ENCODE measurements at regions not wholly inside any gene's neighbourhood (a gene's known extent, or its start where the extent isn't known, plus 50 kb on each side); places are given as distances from the start of the nearest gene placed in this dataset.
A peak's percentile ranks its signal among the peaks of the same experiment; 100 is the strongest.
"Not testable (repeated sequence)": the region's sequence is repeated elsewhere in the genome, so short reads cannot be mapped to it uniquely, and the experiment has no call there.

GRCh38 chr6:47407300-47408281 is 70.0 kb upstream of the CD2AP start:
- no peak for DNase-seq

- peak; percentile 76 for DNase-seq
These were observed 63.7 kb upstream of the CD2AP start for GRCh38 chr6:47413752-47414422.

GRCh38 chr6:47414423-47415167 is 63.0 kb upstream of the CD2AP start:
- DNase-seq: peak; percentile 68

DNA sequence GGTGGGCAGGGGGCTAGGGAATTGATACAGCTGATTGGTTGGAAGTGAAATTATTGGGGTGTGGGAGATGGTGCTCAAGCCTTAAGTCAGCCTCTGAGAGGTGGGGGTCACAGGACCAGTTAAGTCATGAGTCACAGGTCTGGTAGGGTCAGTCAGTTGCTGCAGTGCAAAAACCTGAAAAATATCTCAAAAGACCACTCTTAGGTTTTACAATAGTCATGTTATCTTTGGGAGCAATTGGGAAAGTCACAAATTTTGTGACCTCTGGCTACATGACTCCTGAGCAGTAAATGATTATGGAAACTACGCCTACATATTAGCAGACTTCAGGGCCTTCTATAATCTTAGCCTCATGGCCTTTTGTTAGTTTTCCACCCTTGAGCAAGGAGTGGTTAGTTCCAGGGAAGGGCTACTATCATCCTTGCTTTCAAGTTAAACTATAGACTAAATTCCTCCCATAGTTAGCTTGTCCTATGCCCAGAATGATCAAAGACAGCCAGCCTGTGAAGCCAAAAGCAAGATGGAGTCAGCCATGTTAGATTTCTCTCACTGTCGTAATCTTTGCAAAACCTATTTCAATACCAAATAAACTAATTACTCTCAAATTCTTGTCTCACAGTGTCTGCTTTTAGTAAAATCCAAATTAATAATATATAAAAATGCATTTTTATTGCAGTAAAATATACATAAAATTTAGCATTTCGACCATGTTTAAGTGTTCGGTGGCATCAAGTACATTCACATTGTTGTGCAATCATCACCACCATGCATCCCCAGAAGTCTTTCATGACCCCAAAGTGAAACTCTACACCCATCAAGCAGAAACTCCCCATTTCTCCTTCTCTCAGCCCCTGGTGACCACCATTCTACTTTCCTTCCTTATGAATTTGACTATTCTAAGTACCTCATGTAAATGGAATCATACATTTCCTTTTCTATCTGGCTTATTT is 60.9 kb upstream of the CD2AP start:
- DNase-seq: no peak

DNA sequence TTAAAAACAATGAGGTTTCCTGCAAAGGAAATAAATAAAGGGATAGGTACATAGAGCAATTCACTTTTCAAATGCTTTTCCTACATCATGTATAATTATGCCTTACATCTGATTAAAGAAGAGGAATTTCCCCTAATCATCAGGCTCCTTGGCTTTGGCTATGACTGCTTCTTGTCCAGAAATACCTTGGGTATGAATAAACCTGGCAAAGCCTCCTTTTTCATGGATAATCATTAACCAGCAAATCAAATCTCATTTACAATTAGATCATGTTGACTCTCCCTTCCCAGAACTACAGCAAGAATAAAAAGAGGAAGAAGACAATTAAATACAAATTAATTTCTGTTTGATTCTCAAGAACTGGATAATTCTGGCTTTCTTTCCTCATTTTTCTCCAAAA is 58.0 kb upstream of the CD2AP start:
- DNase-seq: no peak

DNA sequence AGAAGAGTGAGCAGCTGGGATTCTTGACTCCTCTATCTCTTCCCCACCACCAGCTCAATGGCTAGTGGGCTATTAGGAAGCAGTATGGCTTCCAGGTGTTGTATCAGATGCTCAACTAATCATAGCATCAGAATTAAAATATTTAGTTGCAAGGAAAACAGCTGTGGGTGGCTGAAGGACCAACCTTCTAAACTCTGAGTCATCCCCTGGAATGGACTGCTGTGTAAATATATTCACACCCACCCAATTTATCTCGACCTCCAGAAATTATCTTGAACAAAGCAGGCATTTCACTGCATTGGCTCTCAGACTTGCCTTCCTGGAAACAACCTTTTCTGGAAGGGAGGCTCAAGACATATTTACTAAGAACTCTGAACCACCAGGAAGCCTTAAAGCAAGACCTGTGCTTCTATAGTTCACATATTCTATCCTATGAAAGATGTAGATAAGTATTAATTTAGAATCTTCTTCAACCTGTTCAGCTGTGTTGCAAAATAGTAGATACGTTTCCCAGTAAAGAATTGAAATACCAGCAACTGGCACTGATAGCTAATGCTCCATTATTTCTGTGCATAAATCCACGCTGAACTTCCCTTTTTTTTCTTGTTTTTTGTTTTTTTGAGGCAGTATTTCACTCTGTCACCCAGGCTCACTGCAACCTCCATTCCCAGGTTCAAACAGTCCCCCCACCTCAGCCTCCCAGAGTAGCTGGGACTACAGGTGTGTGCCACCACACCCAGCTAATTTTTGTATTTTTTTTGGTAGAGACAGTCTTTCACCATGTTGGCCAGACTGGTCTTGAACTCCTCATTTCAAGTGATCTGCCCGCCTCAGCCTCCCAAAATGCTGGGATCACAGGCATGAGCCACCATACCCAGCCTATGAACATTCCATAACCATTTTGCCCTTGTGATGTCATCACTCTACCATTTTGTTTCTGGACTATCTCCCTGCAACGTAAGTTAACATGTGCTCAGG is 56.9 kb upstream of the CD2AP start:
- DNase-seq: no peak

DNA sequence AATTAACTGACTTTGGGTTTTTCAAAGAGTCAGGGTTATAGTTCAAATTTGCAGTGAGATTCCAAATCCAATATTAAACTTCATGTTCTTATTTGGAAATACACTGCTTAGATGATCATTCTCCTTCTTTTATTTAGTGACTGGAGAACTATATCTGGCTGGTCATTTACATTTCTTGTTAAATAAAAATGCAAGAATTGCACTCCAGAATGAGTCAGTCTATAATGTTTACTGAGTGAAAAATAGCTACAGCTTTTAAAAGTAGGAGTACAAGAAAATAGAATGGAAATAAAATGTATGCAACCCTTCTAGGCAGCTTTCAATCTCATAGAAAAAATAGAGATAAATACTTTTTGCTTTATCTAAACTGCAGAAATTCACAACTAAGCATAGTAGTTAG is 54.5 kb upstream of the CD2AP start:
- no peak for DNase-seq

GRCh38 chr6:47424436-47424836 is 53.2 kb upstream of the CD2AP start:
- DNase-seq: no peak

GRCh38 chr6:47425724-47426123 is 51.9 kb upstream of the CD2AP start:
- DNase-seq: not testable (repeated sequence)

- DNase-seq: no peak
These were observed 50.9 kb upstream of the CD2AP start for GRCh38 chr6:47426524-47427302.

DNA sequence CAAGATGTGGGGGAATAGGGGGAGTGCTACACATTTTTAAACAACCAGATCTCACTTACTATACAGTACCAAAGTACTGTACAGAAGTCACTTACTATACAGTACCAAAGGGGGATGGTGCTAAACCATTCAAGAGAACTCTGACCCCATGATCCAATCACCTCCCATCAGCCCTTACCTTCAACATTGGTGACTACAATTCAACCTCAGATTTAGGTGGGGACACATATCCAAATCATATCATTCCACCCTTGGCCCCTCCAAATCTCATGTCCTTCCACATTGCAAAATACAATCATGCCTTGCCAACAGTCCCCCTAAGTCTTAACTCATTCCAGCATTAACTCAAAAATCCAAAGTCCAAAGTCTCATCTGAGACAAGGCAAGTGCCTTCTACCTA is 49.9 kb upstream of the CD2AP start:
- DNase-seq: no peak

All from inflammatory macrophage treated with lipopolysaccharide for 4 hours (primary cell).